ENCODE measurements at regions not wholly inside any gene's neighbourhood (a gene's known extent, or its start where the extent isn't known, plus 50 kb on each side); places are given as distances from the start of the nearest gene placed in this dataset.

DNA sequence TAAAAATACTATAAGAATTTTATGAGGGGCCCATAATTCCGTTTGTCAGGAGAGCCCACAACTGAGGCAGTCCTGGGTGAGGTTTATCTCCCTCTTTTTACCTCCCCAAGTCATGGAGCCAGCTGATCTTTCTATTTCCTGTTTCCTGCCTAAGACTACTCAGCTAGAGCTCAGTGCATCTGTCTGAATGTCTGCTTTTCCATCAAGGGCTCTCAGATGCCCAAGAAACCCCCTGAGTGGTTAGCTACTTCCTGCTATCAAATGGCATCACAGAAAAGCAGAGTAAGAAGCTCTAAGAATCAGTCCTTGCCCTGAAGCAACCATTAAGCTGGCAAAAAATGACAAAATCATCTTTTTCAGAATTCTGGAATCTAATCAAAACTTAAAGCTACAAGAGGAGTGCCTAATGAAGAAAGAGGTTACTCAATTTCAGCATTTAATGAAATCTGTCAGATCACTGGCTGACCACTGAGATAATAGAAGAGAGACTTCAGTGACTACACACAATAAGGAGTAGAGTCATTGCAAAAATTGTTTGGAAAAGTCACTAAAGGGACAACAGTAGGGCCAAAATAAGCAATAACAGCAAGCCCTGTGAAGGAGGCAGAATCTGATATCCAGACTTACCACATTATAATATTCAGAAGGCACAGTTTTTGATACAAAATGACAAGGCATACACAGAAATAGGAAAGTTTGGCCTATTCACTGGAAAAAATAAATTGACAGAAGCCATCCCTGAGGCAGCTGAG lies 150.1 kb downstream of the CYB561 start:
- TF ChIP-seq, protein P1, sequence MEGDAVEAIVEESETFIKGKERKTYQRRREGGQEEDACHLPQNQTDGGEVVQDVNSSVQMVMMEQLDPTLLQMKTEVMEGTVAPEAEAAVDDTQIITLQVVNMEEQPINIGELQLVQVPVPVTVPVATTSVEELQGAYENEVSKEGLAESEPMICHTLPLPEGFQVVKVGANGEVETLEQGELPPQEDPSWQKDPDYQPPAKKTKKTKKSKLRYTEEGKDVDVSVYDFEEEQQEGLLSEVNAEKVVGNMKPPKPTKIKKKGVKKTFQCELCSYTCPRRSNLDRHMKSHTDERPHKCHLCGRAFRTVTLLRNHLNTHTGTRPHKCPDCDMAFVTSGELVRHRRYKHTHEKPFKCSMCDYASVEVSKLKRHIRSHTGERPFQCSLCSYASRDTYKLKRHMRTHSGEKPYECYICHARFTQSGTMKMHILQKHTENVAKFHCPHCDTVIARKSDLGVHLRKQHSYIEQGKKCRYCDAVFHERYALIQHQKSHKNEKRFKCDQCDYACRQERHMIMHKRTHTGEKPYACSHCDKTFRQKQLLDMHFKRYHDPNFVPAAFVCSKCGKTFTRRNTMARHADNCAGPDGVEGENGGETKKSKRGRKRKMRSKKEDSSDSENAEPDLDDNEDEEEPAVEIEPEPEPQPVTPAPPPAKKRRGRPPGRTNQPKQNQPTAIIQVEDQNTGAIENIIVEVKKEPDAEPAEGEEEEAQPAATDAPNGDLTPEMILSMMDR (conservative IDR thresholded peaks at IDR 0.05) = no peak
- TF ChIP-seq EZH2 (IDR thresholded peaks at IDR 0.05; ENCODE audit: low read depth) = no peak
